K562 (cell line): ENCODE measurements at regions not wholly inside any gene's neighbourhood (a gene's known extent, or its start where the extent isn't known, plus 50 kb on each side); places are given as distances from the start of the nearest gene placed in this dataset.
A peak's percentile ranks its signal among the peaks of the same experiment; 100 is the strongest.

ENCODE experiments used
- ATF7 ChIP-seq: fragments of 450-650 bp; IDR thresholded peaks from 2 replicates; pipeline ENCODE4 v1.7.1; 2014; ENCODE audit warnings: mild to moderate bottlenecking, moderate library complexity
- CBFA2T3 ChIP-seq: fragments of 450-650 bp; IDR thresholded peaks from 2 replicates; pipeline ENCODE4 v1.6.1; 2017
- CHD2 ChIP-seq: IDR thresholded peaks from 2 replicates; pipeline ENCODE4 v1.6.1; 2011; ENCODE audit warnings: low read depth, low read length
- E2F5 ChIP-seq: sonication (generic); formaldehyde crosslinking; IDR thresholded peaks from 2 replicates; pipeline ENCODE4 v1.8.0; 2022; ENCODE audit warnings: mild to moderate bottlenecking, missing genetic modification reagents
- HNRNPH1 ChIP-seq: fragments of 200-400 bp; formaldehyde crosslinking; optimal IDR thresholded peaks from 2 replicates; pipeline ENCODE3; 2017; ENCODE audit warnings: low read depth, mild to moderate bottlenecking, low read length, moderate library complexity
- MTA3 ChIP-seq: fragments of 450-650 bp; formaldehyde crosslinking; IDR thresholded peaks from 2 replicates; pipeline ENCODE4 v1.6.1; 2017; ENCODE audit warnings: mild to moderate bottlenecking, borderline replicate concordance
- NFXL1 ChIP-seq: fragments of 450-650 bp; formaldehyde crosslinking; IDR thresholded peaks from 2 replicates; pipeline ENCODE4 v1.4.0; 2021; ENCODE audit warnings: mild to moderate bottlenecking
- POLR2AphosphoS2 ChIP-seq: IDR thresholded peaks from 2 replicates; pipeline ENCODE4 v1.6.1; 2012; ENCODE audit warnings: low read length, improper control_type of control experiment
- SAFB ChIP-seq: fragments of 200-400 bp; formaldehyde crosslinking; IDR thresholded peaks from 2 replicates; pipeline ENCODE4 v1.6.1; 2017; ENCODE audit warnings: low read depth, low read length, borderline replicate concordance
- SIX5 ChIP-seq, 2 experiments: IDR thresholded peaks; 2 replicates each; pipeline ENCODE4 v1.6.1; 2011; ENCODE audit warnings: low read length in 2 of 2, borderline replicate concordance in 1 of 2, low read depth in 1 of 2, mild to moderate bottlenecking in 1 of 2, moderate library complexity in 1 of 2; ENCODE audit not compliant: insufficient read depth in 1 of 2
- ZEB2 ChIP-seq: fragments of 450-650 bp; IDR thresholded peaks from 2 replicates; pipeline ENCODE4 v1.6.1; 2016
- ZNF197 ChIP-seq: fragments of 200-800 bp; sonication (Bioruptor generic); IDR thresholded peaks from 2 replicates; pipeline ENCODE4 v1.6.1; 2016; ENCODE audit warnings: low read depth, missing genetic modification characterization, missing compliant biosample characterization
- ZNF224 ChIP-seq: sonication (generic); formaldehyde crosslinking; IDR thresholded peaks from 2 replicates; pipeline ENCODE4 v1.8.0; 2022; ENCODE audit warnings: mild to moderate bottlenecking, missing genetic modification reagents
- TF ChIP-seq, protein P1 (sequence below): sonication (generic); formaldehyde crosslinking; IDR thresholded peaks from 2 replicates; pipeline ENCODE4 v1.8.0; 2022; ENCODE audit warnings: missing genetic modification reagents, mild to moderate bottlenecking, borderline replicate concordance
- TF ChIP-seq, protein P2 (sequence below): fragments of 450-650 bp; formaldehyde crosslinking; IDR thresholded peaks from 2 replicates; pipeline ENCODE4 v1.4.0; 2020; ENCODE audit warnings: mild to moderate bottlenecking, mixed read lengths
- TF ChIP-seq, protein P3 (sequence below), 3 experiments: fragments of 200-800 bp in 1 of 3; fragments of 250-450 bp in 1 of 3; fragments of 450-650 bp in 1 of 3; sonication (Bioruptor Pico) in 1 of 3; sonication (Bioruptor generic) in 1 of 3; formaldehyde crosslinking in 1 of 3; IDR thresholded peaks; 2 replicates each; pipeline versions ENCODE4 v1.6.1 to v1.8.0; 2016 to 2022; ENCODE audit warnings: mild to moderate bottlenecking in 2 of 3, missing genetic modification characterization in 2 of 3, missing compliant biosample characterization in 1 of 3, moderate library complexity in 1 of 3
- TF ChIP-seq, protein P4 (sequence below): sonication (generic); formaldehyde crosslinking; IDR thresholded peaks from 2 replicates; pipeline ENCODE4 v1.8.1; 2023; ENCODE audit warnings: mild to moderate bottlenecking, missing genetic modification reagents

- TF ChIP-seq ZNF197 (CRISPR knock-in tag), result 0 out of 2 replicates have a peak, but pooled peaks have one; percentile 36
- TF ChIP-seq, protein P1, sequence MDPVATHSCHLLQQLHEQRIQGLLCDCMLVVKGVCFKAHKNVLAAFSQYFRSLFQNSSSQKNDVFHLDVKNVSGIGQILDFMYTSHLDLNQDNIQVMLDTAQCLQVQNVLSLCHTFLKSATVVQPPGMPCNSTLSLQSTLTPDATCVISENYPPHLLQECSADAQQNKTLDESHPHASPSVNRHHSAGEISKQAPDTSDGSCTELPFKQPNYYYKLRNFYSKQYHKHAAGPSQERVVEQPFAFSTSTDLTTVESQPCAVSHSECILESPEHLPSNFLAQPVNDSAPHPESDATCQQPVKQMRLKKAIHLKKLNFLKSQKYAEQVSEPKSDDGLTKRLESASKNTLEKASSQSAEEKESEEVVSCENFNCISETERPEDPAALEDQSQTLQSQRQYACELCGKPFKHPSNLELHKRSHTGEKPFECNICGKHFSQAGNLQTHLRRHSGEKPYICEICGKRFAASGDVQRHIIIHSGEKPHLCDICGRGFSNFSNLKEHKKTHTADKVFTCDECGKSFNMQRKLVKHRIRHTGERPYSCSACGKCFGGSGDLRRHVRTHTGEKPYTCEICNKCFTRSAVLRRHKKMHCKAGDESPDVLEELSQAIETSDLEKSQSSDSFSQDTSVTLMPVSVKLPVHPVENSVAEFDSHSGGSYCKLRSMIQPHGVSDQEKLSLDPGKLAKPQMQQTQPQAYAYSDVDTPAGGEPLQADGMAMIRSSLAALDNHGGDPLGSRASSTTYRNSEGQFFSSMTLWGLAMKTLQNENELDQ (CRISPR knock-in tag), result no peak
- TF ChIP-seq, protein P2, sequence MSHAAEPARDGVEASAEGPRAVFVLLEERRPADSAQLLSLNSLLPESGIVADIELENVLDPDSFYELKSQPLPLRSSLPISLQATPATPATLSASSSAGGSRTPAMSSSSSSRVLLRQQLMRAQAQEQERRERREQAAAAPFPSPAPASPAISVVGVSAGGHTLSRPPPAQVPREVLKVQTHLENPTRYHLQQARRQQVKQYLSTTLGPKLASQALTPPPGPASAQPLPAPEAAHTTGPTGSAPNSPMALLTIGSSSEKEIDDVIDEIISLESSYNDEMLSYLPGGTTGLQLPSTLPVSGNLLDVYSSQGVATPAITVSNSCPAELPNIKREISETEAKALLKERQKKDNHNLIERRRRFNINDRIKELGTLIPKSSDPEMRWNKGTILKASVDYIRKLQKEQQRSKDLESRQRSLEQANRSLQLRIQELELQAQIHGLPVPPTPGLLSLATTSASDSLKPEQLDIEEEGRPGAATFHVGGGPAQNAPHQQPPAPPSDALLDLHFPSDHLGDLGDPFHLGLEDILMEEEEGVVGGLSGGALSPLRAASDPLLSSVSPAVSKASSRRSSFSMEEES (CRISPR knock-in tag), result peak; percentile 88
- peak; percentile 55; the same call in 1 of the 2 replicates for TF ChIP-seq SAFB
- peak; percentile 98 for TF ChIP-seq ATF7
- TF ChIP-seq, protein P3, sequence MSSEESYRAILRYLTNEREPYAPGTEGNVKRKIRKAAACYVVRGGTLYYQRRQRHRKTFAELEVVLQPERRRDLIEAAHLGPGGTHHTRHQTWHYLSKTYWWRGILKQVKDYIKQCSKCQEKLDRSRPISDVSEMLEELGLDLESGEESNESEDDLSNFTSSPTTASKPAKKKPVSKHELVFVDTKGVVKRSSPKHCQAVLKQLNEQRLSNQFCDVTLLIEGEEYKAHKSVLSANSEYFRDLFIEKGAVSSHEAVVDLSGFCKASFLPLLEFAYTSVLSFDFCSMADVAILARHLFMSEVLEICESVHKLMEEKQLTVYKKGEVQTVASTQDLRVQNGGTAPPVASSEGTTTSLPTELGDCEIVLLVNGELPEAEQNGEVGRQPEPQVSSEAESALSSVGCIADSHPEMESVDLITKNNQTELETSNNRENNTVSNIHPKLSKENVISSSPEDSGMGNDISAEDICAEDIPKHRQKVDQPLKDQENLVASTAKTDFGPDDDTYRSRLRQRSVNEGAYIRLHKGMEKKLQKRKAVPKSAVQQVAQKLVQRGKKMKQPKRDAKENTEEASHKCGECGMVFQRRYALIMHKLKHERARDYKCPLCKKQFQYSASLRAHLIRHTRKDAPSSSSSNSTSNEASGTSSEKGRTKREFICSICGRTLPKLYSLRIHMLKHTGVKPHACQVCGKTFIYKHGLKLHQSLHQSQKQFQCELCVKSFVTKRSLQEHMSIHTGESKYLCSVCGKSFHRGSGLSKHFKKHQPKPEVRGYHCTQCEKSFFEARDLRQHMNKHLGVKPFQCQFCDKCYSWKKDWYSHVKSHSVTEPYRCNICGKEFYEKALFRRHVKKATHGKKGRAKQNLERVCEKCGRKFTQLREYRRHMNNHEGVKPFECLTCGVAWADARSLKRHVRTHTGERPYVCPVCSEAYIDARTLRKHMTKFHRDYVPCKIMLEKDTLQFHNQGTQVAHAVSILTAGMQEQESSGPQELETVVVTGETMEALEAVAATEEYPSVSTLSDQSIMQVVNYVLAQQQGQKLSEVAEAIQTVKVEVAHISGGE (CRISPR knock-in tag; IDR thresholded peaks at IDR 0.05), result peak in 1 of 3 experiments; percentile 74; a peak in 2 of 6 replicates
- 0 out of 2 replicates have a peak, but pooled peaks have one; percentile 22 for TF ChIP-seq CHD2
- no peak for TF ChIP-seq ZEB2
- no peak for TF ChIP-seq NFXL1 (CRISPR knock-in tag)
- no peak for TF ChIP-seq SIX5 (IDR thresholded peaks at IDR 0.05; ENCODE audit: borderline replicate concordance in 1 of 2, insufficient read depth in 1 of 2, low read depth in 1 of 2, low read length in 2 of 2)
- TF ChIP-seq E2F5 (CRISPR knock-in tag), result no peak
- TF ChIP-seq, protein P4, sequence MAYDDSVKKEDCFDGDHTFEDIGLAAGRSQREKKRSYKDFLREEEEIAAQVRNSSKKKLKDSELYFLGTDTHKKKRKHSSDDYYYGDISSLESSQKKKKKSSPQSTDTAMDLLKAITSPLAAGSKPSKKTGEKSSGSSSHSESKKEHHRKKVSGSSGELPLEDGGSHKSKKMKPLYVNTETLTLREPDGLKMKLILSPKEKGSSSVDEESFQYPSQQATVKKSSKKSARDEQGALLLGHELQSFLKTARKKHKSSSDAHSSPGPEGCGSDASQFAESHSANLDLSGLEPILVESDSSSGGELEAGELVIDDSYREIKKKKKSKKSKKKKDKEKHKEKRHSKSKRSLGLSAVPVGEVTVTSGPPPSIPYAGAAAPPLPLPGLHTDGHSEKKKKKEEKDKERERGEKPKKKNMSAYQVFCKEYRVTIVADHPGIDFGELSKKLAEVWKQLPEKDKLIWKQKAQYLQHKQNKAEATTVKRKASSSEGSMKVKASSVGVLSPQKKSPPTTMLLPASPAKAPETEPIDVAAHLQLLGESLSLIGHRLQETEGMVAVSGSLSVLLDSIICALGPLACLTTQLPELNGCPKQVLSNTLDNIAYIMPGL (CRISPR knock-in tag), result 0 out of 2 replicates have a peak, but pooled peaks have one; percentile 66
- no peak for TF ChIP-seq ZNF224 (CRISPR knock-in tag)
- peak; percentile 76 for TF ChIP-seq MTA3
- TF ChIP-seq CBFA2T3, result 0 out of 2 replicates have a peak, but pooled peaks have one; percentile 2
- peak; percentile 56 for TF ChIP-seq POLR2AphosphoS2
- TF ChIP-seq HNRNPH1, result no peak
Observed at GRCh38 chr13:50123862-50124535, 108.8 kb downstream of the KCNRG start (continued).
